ENCODE measurements at regions not wholly inside any gene's neighbourhood (a gene's known extent, or its start where the extent isn't known, plus 50 kb on each side); places are given as distances from the start of the nearest gene placed in this dataset.

GRCh38 chr6:5946701-5947100, 60.0 kb downstream of the NRN1 start:
- no peak for DNase-seq (ENCODE audit: low spot score)

- DNase-seq (ENCODE audit: low spot score): no peak
Measured at GRCh38 chr6:5946181-5946580, 60.5 kb downstream of the NRN1 start.

GRCh38 chr6:5943591-5943990, 63.1 kb downstream of the NRN1 start:
- DNase-seq (ENCODE audit: low spot score): no peak

DNA sequence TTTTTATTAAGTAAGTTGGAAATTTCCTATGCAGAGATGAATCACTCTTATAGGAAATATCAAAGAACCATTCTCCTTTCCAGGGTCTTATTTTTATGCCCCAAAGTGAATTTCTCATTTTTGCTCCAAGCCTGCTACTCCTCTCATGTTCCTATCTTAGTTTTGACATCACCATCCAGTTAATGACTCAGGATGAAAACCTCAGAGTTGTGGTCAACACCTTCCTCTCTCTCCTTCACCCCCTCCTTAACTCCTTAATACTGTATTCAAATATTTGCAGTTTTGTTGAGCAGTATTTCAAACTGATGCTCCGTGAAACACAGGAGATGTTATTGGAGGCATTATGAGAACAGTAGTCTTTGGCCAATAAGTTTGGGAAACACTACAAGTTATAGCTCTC, 64.1 kb downstream of the NRN1 start:
- no peak for DNase-seq (ENCODE audit: low spot score)

GRCh38 chr6:5941188-5941587, 65.5 kb downstream of the NRN1 start:
- DNase-seq (ENCODE audit: low spot score): no peak

DNA sequence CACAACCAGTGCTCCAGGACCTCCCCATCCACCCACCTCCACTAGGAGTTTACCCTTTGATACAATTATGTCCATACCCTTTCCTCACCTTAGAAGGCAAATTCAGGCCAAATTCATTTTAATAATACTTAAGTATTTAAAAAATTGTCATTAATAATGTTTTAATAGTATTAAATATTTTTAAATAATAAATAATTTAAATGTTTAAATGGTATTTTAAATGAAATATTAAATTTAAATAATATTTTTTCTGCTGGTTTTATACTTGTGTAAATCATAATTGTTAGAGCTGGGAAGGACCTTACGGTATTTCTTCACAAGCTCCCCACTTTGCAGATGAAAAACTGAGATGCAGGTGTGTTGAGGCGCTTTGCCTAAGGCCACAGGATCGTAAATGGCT, 67.8 kb downstream of the NRN1 start:
- no peak for DNase-seq (ENCODE audit: low spot score)

DNA sequence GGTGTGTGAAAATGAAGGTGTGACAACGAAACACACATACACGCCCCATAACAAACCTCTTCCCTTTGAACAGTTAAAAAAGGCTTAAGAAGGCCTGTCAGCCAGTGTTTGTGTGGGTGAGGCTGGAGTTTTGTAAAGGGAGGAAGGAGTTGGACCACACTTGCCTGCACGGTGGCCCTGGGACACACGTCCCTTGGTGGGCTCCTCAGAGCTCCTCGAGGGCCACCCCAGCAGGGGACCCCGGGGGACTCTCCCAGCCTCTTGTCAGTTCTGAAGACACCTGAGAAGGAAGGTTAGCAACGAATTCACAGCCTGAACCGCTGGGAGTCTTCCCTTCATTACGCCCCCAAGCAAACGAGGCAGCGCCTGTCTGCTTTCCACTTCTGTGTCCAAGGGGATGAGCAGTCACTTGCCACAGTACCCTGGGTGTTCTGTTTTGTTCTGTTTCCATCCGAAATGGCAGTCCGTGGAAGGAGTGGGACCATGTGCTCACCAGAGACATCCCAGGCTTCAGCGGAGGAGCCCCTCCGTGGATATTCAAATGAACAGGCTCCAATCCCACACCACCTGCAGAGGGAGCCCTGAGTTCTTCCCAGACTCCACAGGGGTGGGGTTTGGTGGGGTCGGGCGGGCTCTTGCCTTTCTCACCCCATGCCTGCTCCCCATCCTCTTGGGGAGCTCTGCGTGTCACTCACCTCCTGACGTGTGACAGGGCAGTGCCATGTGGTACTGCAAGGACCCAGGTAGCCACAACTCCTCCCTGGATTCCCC, 68.6 kb downstream of the NRN1 start:
- no peak for DNase-seq (ENCODE audit: low spot score)

- no peak for DNase-seq (ENCODE audit: low spot score)
Measured at GRCh38 chr6:5937169-5937909, 69.4 kb downstream of the NRN1 start.

DNA sequence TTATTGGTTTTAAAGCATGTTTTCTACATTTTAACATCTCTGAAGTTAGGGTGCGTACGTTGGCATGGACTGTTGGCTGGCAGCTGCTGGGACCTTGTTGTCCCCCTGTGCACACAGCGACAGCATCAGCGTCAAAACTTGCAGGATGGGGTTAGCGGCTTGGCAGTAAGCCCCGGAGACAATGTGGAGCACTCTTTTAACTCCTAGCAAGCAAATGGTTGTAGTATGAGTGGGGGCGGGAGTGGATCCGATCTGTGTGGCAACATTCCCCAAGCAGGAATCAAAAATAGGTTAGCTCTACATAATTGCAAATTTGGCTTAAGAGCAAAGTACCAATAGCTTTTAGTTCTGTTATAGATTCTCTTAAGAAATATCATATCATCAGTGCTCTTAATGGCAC, 70.1 kb downstream of the NRN1 start:
- DNase-seq (ENCODE audit: low spot score): no peak

DNA sequence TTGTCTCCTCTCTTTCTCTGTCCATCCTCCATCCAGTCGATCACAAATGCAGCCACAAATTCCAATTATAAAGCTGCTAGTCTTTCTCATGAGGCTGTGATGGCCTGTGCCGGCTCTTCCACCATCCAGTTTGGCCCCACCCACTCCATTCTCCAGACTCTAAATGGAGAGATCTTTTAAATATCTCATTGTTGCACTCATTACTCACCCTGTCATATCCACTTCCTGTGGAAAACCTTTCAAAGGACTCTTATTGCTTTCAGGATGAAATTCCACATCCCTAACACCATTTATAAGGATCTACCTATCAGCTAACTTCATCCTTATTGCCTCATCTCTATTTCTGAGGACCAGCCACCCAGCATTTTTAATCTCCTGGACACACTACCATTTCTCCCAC, 70.6 kb downstream of the NRN1 start:
- DNase-seq (ENCODE audit: low spot score): no peak

DNA sequence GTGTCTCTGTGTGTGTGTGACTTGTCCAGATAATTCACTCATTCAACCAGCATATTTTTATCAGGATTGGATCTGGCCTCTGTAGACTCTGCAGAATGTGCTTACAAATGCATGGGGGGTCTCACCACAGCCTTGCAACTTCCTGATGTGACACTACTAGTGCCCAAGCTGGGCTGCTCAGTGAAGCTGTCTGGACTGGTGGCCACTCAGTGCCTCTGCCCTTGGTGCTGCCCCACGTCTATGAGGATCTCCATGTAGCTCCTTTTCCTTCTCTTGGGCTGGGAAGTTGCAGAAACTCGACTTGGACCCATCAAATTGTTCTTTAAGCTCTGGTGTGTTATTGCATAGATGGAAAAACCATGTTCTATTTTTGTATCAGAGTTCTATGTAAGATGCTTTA, 75.8 kb downstream of the NRN1 start:
- no peak for DNase-seq (ENCODE audit: low spot score)

- no peak for DNase-seq (ENCODE audit: low spot score)
Measured at GRCh38 chr6:5930143-5930770, 76.5 kb downstream of the NRN1 start.

DNA sequence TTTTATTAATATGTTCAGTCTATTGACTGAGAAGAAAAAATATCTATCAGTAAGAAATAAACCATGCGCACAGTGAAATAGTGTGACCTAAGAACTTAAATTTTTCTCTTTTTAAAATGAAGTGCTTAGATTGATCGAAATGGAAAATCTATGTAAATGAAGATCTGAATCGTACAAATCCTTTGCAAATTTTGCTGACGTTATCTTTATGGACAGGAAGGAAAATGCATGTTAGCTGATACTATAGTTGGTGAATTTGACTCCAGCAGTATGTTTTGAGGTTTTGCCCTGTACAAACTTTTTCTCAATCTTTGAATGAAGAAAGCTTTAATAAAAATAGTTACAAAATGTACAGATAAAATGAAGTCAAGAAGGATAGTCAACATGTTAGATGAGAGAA, 82.9 kb downstream of the NRN1 start:
- DNase-seq (ENCODE audit: low spot score): no peak

DNA sequence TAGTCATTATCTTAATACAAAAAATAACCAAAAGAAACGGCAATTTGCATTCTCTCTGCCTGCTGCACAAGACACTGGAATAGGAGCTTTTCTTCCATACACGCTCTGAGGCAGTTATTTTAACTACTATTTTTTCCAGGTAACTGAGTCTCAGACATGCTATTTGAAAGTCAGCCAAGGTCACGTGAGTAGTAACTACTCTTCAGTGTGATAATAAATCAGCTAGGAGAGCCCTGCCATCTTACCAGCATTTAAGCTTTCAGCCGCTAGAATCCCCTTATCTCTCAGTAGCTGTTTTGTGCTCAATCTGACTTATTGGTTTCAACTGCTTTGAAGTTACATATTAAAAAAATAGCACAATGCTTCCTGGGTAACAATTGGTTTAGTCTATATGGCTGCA, 84.5 kb downstream of the NRN1 start:
- DNase-seq (ENCODE audit: low spot score): no peak

GRCh38 chr6:5909721-5910120, 97.0 kb downstream of the NRN1 start:
- DNase-seq (ENCODE audit: low spot score): no peak

GRCh38 chr6:5906842-5907241, 99.9 kb downstream of the NRN1 start:
- no peak for DNase-seq (ENCODE audit: low spot score)

DNA sequence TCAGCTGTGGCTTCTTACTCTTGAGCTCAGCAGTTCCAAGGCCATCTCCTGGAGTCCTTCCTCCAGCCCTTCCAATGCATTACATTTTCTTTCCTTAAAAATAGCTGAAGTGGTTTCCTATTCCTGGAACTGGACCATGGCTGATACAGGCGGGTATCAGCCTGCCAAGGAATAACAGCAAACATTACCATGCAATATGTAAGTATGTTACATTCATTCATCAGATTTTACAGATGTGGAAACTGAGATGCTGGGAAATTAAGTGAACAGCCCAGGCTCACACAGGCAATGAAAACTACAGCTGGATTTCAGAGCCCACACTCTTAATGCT, 100.4 kb downstream of the NRN1 start:
- no peak for DNase-seq (ENCODE audit: low spot score)

- DNase-seq (ENCODE audit: low spot score): no peak
Measured at GRCh38 chr6:5905431-5906339, 101.0 kb downstream of the NRN1 start.

DNA sequence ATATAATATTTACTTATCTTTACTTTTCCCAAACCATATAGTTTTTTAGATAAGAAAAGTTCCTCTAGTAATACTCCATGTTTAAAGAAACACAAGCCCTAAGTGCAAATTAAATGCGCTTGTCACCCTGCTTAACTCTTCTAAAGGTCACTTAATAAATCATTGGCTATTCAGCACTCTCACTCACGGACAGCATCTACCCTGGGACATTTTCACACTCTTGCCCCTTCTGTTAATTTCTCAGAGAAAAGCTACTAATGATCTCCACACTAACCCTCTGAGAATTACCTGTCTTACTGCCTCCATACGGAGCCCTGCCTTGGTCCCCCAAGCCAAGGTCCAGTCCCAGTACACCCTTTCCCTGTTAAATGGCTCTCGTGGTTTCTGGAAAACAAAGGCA, 102.2 kb downstream of the NRN1 start:
- DNase-seq (ENCODE audit: low spot score): no peak

DNA sequence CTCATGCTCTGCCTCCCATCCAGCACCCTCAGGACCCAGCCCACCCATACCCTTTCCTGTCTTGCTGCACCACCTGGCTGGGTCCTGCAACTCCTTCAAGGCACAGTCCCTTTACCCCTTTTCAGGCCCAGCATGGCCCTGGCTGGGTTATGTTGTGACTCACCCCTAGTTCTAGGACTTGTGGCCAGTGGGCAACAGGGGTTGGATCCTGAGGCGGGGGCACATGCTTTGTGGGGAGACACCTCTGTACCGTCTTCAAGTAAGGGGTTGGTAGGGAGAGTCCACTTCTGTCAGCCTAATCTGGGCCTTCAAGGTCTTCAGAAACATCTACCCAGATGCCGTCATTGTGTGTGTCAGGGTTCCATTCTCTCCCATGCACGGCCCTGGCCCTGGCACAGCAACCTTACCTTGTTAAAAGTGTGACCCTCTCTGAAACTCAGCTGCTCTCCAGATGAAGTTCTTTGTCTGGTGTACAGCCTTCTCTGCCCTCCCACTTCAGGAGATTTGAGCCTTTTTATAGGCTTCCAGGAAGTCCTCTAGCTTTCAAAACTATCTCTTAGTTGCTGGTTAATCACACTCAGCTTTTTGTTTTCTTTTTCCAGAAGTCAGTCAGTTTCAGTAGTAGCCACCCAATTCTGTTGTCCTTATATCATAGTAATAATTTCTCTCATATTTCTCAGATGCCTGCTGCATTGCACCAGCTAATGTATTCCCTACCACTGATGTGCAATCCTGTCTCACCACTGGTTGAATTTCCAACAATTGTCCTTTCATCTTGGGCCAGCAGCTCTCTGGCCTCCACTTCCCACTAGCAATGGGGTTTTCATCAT, 107.3 kb downstream of the NRN1 start:
- no peak for DNase-seq (ENCODE audit: low spot score)

GRCh38 chr6:5898563-5898962, 108.2 kb downstream of the NRN1 start:
- no peak for DNase-seq (ENCODE audit: low spot score)

- no peak for DNase-seq (ENCODE audit: low spot score)
Measured at GRCh38 chr6:5898102-5898501, 108.6 kb downstream of the NRN1 start.
